Breast epithelium (tissue), 4 donors: ENCODE measurements at regions not wholly inside any gene's neighbourhood (a gene's known extent, or its start where the extent isn't known, plus 50 kb on each side); places are given as distances from the start of the nearest gene placed in this dataset.

Source experiments
- DNase-seq, 2 donors: peaks; one replicate each; pipeline ENCODE4 v3.0.0-alpha.2; 2019; ENCODE audit warnings: low spot score in 2 of 2
- H3K27ac ChIP-seq, 2 donors: fragments of 200-600 bp; sonication (generic) in 1 of 2; one replicate each; pipeline ENCODE4 v1.5.1; 2016 to 2019; ENCODE audit warnings: mild to moderate bottlenecking in 1 of 2
- H3K27me3 ChIP-seq, 2 donors: fragments of 200-600 bp; sonication (generic) in 1 of 2; one replicate each; pipeline versions ENCODE4 v1.5.1 to v1.6.0; 2017 to 2019; ENCODE audit warnings: control low read depth in 1 of 2, mild to moderate bottlenecking in 1 of 2
- H3K36me3 ChIP-seq: fragments of 200-600 bp; one replicate; pipeline ENCODE4 v1.5.1; 2019
- H3K4me1 ChIP-seq, 2 donors: fragments of 200-600 bp; sonication (generic); one replicate each; pipeline ENCODE4 v1.5.1; 2016 to 2019; ENCODE audit warnings: control low read depth in 1 of 2
- H3K4me3 ChIP-seq, 3 donors: fragments of 200-600 bp; sonication (generic); 1 replicate in 2 of 3; 2 replicates in 1 of 3; pipeline ENCODE4 v1.5.1; 2016 to 2019; ENCODE audit warnings: mild to moderate bottlenecking in 3 of 3, moderate library complexity in 2 of 3
- H3K9me3 ChIP-seq, 2 donors: fragments of 200-600 bp; sonication (generic) in 1 of 2; one replicate each; pipeline ENCODE4 v1.5.1; 2016 to 2019; ENCODE audit warnings: control low read depth in 1 of 2
- POLR2A ChIP-seq: fragments of 450-650 bp; IDR thresholded peaks from one replicate; pipeline ENCODE4 v1.6.1; 2016; ENCODE audit warnings: antibody characterized with exemption, mild to moderate bottlenecking, moderate library complexity
- POLR2AphosphoS5 ChIP-seq, 3 donors: sonication (generic); formaldehyde crosslinking; IDR thresholded peaks; one replicate each; pipeline ENCODE4 v1.6.1; 2017; ENCODE audit warnings: antibody characterized with exemption in 3 of 3
- intact Hi-C: fragments of 100-400 bp; cut with DNase I; formaldehyde crosslinking; loops from one replicate; pipeline ENCODE4 v1.15.1; 2023; ENCODE audit warnings: low total_unique reads
- TF ChIP-seq, protein P1 (sequence below), 3 donors: fragments of 450-650 bp; IDR thresholded peaks; one replicate each; pipeline ENCODE4 v1.5.1; 2016 to 2017; ENCODE audit warnings: antibody characterized with exemption in 3 of 3, mild to moderate bottlenecking in 3 of 3, moderate library complexity in 3 of 3

DNA sequence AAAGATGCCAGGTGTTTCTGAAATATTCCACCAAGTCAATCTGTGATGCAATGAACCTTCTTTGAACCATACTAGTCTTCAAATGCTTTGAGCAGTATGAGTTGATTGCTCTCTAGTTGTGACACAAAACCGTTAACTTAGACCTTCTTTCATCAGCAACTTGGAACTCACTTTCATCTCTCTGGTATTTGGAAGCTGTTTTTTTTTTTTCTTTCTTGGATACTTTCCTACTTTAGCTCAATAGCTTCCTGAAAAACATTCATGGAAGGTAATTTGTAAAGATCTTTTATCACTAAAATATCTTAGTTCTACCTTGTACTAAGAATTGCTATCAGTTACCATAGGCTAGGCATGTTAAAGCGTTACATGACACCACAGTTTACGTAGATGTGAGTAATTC lies 1071.9 kb upstream of the CHAC2 start:
- H3K27me3 ChIP-seq = no peaks in the 10 kb centered on the region
- intact Hi-C loops = no loop called here
- TF ChIP-seq POLR2A (no peak), POLR2AphosphoS5 (IDR thresholded peaks at IDR 0.05) (no peak)
- TF ChIP-seq, protein P1, sequence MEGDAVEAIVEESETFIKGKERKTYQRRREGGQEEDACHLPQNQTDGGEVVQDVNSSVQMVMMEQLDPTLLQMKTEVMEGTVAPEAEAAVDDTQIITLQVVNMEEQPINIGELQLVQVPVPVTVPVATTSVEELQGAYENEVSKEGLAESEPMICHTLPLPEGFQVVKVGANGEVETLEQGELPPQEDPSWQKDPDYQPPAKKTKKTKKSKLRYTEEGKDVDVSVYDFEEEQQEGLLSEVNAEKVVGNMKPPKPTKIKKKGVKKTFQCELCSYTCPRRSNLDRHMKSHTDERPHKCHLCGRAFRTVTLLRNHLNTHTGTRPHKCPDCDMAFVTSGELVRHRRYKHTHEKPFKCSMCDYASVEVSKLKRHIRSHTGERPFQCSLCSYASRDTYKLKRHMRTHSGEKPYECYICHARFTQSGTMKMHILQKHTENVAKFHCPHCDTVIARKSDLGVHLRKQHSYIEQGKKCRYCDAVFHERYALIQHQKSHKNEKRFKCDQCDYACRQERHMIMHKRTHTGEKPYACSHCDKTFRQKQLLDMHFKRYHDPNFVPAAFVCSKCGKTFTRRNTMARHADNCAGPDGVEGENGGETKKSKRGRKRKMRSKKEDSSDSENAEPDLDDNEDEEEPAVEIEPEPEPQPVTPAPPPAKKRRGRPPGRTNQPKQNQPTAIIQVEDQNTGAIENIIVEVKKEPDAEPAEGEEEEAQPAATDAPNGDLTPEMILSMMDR (IDR thresholded peaks at IDR 0.05) = no peak

DNA sequence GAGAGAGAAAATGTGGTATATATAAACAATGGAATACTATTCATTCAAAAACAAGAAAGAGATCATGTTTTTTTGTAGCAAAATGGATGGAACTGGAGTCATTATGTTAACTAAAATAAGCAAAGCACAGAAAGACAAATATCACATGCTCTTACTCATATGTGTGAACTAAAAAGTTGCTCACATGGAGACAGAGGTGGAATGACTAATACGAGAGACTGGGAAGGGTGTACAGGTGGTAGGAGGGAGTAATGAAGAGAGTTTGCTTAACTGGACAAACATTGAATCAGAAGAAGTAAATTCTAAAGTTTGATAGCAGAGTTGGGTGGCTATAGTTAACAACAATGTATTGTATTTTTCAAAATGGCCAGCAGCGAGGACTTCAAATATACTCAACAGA lies 1080.7 kb upstream of the CHAC2 start:
- Histone ChIP-seq H3K36me3 (no peaks in the 10 kb centered on the region), H3K27me3 (no peaks in the 10 kb centered on the region), H3K4me1 (no peaks in the 10 kb centered on the region), H3K4me3 (no peak overlapping the region), H3K27ac (no peak overlapping the region), H3K9me3 (peaks cover 0 to 25% of the 10 kb centered on the region in 2 donors)
- TF ChIP-seq, protein P1 (IDR thresholded peaks at IDR 0.05) = no peak
- TF ChIP-seq POLR2AphosphoS5 (IDR thresholded peaks at IDR 0.05) = no peak
- TF ChIP-seq POLR2A = no peak
- no peak for DNase-seq
- intact Hi-C loops = no loop called here

More for the DNA sequence above, 1071.9 kb upstream of the CHAC2 start:
- Histone ChIP-seq H3K4me3 (no peak overlapping the region), H3K36me3 (no peaks in the 10 kb centered on the region), H3K4me1 (no peaks in the 10 kb centered on the region), H3K27ac (no peak overlapping the region), H3K9me3 (no peaks in the 10 kb centered on the region)
- DNase-seq = no peak

DNA sequence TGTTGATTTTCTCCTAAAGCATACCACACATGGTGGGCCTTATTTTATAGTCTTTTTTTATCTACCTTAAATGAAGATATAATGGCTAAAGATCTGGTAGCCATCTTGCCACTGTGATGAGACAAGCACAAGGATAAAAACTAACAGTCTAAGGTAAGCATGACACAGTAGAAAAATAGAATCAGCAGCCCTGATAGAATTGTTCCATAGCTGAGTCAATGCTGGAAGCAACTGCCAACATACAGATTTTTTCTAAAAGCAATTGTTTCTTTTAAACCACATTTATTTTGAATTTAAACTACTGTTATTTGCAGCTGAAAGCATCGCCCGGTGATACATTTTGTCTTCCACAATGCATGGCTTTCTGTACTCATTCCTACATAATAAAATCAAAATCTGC lies 1091.5 kb upstream of the CHAC2 start:
- Histone ChIP-seq H3K27me3 (no peaks in the 10 kb centered on the region), H3K27ac (no peak overlapping the region), H3K4me1 (no peaks in the 10 kb centered on the region), H3K4me3 (no peak overlapping the region), H3K36me3 (no peaks in the 10 kb centered on the region), H3K9me3 (peaks cover 0 to 5% of the 10 kb centered on the region in 2 donors)
- DNase-seq = no peak
- TF ChIP-seq POLR2AphosphoS5 (IDR thresholded peaks at IDR 0.05) = no peak
- TF ChIP-seq, protein P1 (IDR thresholded peaks at IDR 0.05) = no peak
- no peak for TF ChIP-seq POLR2A
- intact Hi-C loops = no loop called here

DNA sequence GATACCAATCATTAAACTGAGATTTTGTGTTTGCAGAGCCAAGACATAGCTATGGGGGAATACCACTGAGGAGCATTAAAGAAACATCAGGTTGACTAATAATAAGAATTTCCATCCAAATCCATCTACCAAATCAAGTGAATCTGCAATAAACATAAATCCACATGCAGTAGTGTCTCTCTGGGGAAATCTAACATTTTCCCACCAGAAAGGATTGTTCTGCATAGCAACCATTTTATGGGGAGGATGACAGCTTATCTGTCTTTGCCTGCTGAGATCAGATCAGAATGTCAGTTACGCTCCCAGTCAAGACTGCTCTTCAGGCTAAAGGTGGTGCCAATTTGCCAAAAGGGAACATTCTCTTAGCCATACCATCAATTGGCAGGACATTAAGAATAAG lies 1098.9 kb upstream of the CHAC2 start:
- TF ChIP-seq, protein P1 (IDR thresholded peaks at IDR 0.05) = no peak
- TF ChIP-seq POLR2AphosphoS5 (IDR thresholded peaks at IDR 0.05) (no peak), POLR2A (no peak)
- intact Hi-C loops = no loop called here
- DNase-seq = no peak
- Histone ChIP-seq H3K36me3 (no peaks in the 10 kb centered on the region), H3K4me1 (no peaks in the 10 kb centered on the region), H3K4me3 (no peak overlapping the region), H3K9me3 (peaks cover 0 to 3% of the 10 kb centered on the region in 2 donors), H3K27ac (no peak overlapping the region), H3K27me3 (no peaks in the 10 kb centered on the region)

DNA sequence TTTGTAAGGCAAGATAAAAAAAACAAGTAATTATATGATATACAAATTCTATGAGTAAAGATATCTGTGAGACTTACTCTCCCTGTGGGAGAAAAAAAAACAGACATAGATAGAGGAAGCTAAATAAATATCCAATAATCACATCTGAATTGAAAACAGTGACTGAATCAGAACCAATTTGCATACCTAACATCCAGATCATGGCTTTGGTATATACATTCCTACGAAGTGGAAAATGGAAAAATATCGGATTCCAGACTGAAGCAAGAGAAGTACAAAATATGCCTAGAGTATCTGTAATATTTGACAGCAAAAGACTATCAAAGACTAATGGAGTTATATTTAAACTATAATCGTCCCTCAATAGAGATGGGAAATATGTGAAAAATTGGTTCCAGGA lies 1108.1 kb upstream of the CHAC2 start:
- no peak for DNase-seq
- Histone ChIP-seq H3K27ac (no peak overlapping the region), H3K9me3 (no peaks in the 10 kb centered on the region), H3K4me1 (no peaks in the 10 kb centered on the region), H3K4me3 (no peak overlapping the region), H3K36me3 (no peaks in the 10 kb centered on the region), H3K27me3 (no peaks in the 10 kb centered on the region)
- intact Hi-C loops = no loop called here
- TF ChIP-seq POLR2AphosphoS5 (IDR thresholded peaks at IDR 0.05) = no peak
- TF ChIP-seq POLR2A = no peak
- TF ChIP-seq, protein P1 (IDR thresholded peaks at IDR 0.05) = no peak
